Nephron progenitor cell (in vitro differentiated cells): ENCODE measurements at regions not wholly inside any gene's neighbourhood (a gene's known extent, or its start where the extent isn't known, plus 50 kb on each side); places are given as distances from the start of the nearest gene placed in this dataset.

Experiments
- DNase-seq: peaks from one replicate; pipeline ENCODE4 v3.0.0; 2021
- H3K27ac Mint-ChIP-seq: 2 replicates; pipeline ENCODE4 v1.8.0; 2021; ENCODE audit warnings: mild to moderate bottlenecking, moderate library complexity, mixed read lengths
- H3K27me3 Mint-ChIP-seq: 2 replicates; pipeline ENCODE4 v1.8.0; 2021; ENCODE audit warnings: mild to moderate bottlenecking, low read depth, mixed read lengths; ENCODE audit not compliant: poor library complexity
- H3K36me3 Mint-ChIP-seq: 2 replicates; pipeline ENCODE4 v1.8.0; 2021; ENCODE audit warnings: low read depth, mixed read lengths
- H3K4me1 Mint-ChIP-seq: 2 replicates; pipeline ENCODE4 v1.8.0; 2021; ENCODE audit warnings: mixed read lengths
- H3K4me3 Mint-ChIP-seq: 2 replicates; pipeline ENCODE4 v1.8.0; 2021; ENCODE audit warnings: mild to moderate bottlenecking, moderate library complexity, mixed read lengths
- H3K9me3 Mint-ChIP-seq: 2 replicates; pipeline ENCODE4 v1.8.0; 2021; ENCODE audit warnings: mild to moderate bottlenecking, moderate library complexity, mixed read lengths
- TF ChIP-seq, protein P1 (sequence below): fragments of 200-600 bp; sonication (generic); IDR thresholded peaks from 2 replicates; pipeline ENCODE4 v1.5.0; 2021; ENCODE audit warnings: antibody characterized with exemption

DNA sequence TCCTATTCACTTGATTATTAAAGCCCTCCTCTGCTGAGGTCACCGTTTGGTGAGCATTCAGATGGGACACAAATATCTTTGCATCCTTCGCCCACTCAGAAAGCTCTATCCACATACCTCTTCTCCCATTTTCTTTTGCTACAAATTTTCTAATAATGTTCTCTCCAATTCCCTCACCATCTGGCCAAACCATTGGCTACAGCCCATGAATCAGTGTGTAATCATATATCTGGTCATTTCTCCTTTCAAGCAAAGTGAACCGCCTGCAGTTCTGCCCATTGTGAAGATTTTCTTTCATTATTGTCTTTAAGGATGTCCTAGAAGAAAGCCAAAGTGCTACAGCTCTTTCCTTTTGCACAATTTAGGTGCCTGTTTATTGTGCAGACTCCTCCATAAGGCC lies 54.2 kb upstream of the DAPK1 start:
- H3K27ac Mint-ChIP-seq = no peak overlapping the region
- peaks cover 4% of the 10 kb centered on the region for H3K27me3 Mint-ChIP-seq
- H3K9me3 Mint-ChIP-seq = no peaks in the 10 kb centered on the region
- peaks cover 15% of the 10 kb centered on the region for H3K4me1 Mint-ChIP-seq
- TF ChIP-seq, protein P1, sequence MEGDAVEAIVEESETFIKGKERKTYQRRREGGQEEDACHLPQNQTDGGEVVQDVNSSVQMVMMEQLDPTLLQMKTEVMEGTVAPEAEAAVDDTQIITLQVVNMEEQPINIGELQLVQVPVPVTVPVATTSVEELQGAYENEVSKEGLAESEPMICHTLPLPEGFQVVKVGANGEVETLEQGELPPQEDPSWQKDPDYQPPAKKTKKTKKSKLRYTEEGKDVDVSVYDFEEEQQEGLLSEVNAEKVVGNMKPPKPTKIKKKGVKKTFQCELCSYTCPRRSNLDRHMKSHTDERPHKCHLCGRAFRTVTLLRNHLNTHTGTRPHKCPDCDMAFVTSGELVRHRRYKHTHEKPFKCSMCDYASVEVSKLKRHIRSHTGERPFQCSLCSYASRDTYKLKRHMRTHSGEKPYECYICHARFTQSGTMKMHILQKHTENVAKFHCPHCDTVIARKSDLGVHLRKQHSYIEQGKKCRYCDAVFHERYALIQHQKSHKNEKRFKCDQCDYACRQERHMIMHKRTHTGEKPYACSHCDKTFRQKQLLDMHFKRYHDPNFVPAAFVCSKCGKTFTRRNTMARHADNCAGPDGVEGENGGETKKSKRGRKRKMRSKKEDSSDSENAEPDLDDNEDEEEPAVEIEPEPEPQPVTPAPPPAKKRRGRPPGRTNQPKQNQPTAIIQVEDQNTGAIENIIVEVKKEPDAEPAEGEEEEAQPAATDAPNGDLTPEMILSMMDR = no peak
- DNase-seq = no peak
- H3K36me3 Mint-ChIP-seq = no peaks in the 10 kb centered on the region
- H3K4me3 Mint-ChIP-seq = no peak overlapping the region

DNA sequence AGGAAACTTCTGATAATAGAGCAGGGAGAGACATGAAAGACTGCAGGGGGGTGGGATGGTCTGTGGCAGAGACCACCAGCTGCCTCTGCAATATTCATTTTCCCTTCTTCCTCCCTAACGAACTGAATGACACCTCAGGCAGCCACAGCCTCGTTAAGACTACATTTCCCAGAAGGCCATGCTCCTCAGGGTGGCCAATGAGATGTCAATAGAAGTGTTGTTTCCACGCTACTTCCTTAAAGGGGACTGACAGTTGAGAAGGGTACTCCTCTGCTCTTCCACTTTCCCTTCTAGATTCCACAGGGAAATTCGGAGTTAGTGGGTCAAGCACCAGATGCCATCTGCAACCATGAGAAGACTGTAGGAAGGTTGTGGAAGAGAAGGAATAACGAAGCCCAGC lies 52.0 kb upstream of the DAPK1 start:
- Mint-ChIP-seq H3K4me3 (peak overlapping the region; percentile 64), H3K27me3 (peaks cover 4% of the 10 kb centered on the region)
- peak; percentile 26 for DNase-seq

DNA sequence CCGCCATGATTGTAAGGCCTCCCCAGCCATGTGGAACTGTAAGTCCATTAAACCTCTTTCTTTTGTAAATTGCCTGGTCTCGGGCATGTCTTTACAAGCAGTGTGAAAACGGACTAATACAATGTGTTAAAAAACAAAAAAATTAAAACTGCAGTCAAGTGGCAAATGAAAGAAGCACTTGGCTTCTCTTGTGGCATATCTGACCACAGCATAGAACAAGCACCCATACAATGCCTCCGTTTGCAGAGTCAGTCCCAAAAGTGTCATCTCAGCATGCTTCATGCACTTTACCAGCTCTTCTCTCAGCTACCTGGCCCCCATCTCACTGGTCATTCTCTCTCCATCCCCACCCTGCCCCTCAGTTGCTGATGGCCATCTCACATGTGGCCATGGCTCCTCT lies 51.1 kb upstream of the DAPK1 start:
- H3K36me3 Mint-ChIP-seq = no peaks in the 10 kb centered on the region
- TF ChIP-seq, protein P1 = no peak
- peak overlapping the region; percentile 52 for H3K4me3 Mint-ChIP-seq
- H3K4me1 Mint-ChIP-seq = peaks cover 15% of the 10 kb centered on the region
- no peak for DNase-seq
- no peak overlapping the region for H3K27ac Mint-ChIP-seq
- H3K9me3 Mint-ChIP-seq = no peaks in the 10 kb centered on the region
- peaks cover 4% of the 10 kb centered on the region for H3K27me3 Mint-ChIP-seq

More for the DNA sequence above, 52.0 kb upstream of the DAPK1 start:
- Mint-ChIP-seq H3K4me1 (peaks cover 15% of the 10 kb centered on the region), H3K27ac (no peak overlapping the region), H3K36me3 (no peaks in the 10 kb centered on the region), H3K9me3 (no peaks in the 10 kb centered on the region)
- TF ChIP-seq, protein P1 = no peak

DNA sequence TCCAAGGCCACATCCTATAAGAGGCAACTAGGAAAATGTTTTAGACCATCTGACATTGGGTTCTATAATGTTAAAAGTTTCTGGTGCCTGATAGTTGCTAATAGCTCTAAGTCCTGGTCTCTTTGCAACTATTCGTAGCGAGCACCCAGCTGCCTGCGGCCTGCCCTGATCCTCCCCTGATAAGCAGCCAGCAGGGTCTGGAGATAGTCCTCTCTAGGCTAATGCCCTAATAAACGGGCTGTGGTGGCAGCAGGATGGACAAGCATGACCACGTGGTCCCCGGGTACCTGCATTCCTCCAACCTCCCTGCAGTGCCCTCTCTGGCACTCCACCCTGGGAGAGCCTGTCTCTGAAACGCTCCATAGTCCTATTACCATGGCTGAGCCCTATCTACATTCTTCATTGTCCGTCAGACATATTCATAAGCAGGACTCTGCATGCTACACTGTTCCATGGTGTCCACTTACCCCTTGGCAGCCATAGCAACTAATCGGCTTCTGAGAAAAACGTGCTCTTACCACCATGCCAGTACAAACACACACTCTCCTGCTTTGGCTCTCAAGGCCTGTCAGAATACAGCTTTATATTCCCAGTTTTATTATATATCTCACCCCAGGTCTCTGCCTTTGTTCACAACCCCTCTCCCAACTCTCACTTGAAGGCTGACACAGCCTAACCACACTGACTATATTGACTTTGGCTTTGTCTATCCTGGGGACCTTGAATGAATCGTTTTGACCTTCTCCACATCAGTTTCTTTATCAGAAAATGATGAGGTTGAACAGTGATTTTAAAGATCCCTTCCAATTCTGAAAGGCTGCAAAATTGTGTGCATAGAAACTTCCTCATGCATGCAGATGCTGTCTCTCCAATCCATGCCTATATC lies 49.9 kb upstream of the DAPK1 start:
- Mint-ChIP-seq H3K4me1 (peaks cover 15% of the 10 kb centered on the region), H3K9me3 (no peaks in the 10 kb centered on the region), H3K27ac (no peak overlapping the region), H3K36me3 (no peaks in the 10 kb centered on the region), H3K27me3 (peaks cover 4% of the 10 kb centered on the region), H3K4me3 (no peak overlapping the region)
- DNase-seq = no peak
- TF ChIP-seq, protein P1 = no peak
